GM18867 (cell line): ENCODE measurements at regions not wholly inside any gene's neighbourhood (a gene's known extent, or its start where the extent isn't known, plus 50 kb on each side); places are given as distances from the start of the nearest gene placed in this dataset.

Experiments
- ATAC-seq: cut with Tn5 transposase; IDR thresholded peaks from one replicate; pipeline ENCODE4 v1.9.1; 2021; ENCODE audit warnings: mild to moderate bottlenecking, moderate library complexity; ENCODE audit not compliant: unreplicated experiment

GRCh38 chr4:176971576-176972115 lies 178.9 kb upstream of the VEGFC start:
- no peak for ATAC-seq

DNA sequence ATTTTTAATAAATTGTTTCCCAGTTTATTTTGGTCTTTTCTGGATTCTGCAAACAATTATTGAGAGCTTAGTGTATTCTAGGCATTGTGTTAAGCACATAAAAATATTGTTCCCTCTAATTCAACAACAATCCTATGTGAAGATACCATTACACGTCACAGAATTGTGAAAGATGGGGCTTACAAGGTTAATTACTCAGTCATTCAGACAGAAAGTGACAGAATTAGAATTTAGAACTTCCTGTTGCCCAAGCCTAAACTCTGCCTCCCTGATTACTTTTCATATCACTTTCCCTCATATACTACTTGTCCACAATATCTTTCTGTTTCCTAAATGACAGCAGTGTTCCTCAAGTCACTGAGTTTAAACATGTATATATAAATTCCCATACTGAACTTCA lies 186.7 kb upstream of the VEGFC start:
- no peak for ATAC-seq

- ATAC-seq = no peak
Measured at GRCh38 chr4:176981074-176981473, 188.4 kb upstream of the VEGFC start.

GRCh38 chr4:176981551-176981950 lies 188.8 kb upstream of the VEGFC start:
- ATAC-seq = no peak

- ATAC-seq = no peak
Measured at GRCh38 chr4:176988226-176988625, 195.5 kb upstream of the VEGFC start.

GRCh38 chr4:176989186-176989585 lies 196.5 kb upstream of the VEGFC start:
- ATAC-seq = no peak

DNA sequence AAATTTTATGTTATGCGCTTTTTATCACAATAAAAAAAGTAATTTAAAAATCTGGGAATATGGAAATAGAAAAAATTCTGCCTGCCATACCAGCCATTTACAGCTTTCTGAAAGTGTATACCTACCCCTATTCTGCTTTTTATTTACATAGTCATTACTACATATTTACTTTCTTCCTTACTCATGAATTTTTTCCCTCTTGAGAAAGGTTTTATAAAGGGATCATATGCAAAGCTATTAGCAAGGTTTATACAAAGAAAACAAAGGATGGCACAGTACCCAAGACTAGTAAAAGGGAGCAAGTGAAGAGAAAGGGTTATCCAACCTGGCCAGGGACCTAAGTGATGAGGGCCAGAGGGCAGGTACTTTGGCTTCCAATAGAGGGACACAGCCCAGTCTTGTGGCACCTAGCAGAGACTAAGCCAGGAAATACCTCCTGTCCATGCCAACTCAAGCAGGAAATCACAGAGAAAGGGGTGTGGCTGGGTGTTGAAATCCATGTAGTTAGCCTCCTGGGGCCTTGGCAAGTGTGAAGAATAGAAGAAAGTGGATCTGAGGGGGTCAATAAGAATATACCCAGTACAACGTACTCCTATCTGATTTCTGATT lies 207.3 kb upstream of the VEGFC start:
- no peak for ATAC-seq

DNA sequence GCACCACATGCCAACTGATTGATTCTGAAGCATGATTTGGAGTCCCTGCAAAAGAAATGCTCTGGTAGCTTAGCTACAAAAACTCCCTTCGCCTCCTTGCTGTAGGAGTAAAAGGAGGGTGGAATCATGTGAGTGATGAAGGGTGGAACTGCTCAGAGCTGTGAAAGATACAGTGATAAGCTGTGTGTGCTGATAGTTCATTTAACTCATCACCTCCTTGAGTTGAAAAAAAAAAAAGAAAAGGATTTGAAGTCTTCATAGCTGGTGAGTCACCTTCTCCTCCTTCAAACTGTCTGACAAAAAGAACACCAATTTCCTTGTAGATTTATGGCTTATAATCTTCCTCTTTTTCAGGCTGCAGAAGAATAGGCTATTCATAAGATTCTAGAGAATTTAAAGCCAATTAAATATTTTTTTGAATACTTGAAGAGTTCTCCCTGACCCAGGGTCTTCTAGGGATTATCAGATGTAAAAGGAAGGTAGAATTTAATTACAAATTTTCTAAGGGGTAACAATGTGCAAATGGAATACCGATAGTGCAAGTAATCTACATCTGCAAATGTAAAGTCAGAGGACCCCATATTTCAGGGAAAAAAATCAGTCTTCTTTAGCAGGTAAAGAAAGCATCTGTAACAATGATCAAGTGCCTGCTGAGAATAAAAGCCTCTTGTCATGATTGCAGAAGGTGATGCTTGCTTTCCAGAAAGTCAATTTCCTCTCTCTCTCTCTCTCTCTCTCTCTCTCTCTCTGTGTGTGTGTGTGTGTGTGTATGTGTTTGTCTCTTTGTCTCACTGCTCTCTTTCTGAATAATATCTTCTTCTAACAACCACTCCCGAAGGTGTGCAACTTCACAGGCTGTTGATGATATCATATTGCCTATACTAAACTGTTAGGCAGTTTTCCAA lies 208.8 kb upstream of the VEGFC start:
- no peak for ATAC-seq

DNA sequence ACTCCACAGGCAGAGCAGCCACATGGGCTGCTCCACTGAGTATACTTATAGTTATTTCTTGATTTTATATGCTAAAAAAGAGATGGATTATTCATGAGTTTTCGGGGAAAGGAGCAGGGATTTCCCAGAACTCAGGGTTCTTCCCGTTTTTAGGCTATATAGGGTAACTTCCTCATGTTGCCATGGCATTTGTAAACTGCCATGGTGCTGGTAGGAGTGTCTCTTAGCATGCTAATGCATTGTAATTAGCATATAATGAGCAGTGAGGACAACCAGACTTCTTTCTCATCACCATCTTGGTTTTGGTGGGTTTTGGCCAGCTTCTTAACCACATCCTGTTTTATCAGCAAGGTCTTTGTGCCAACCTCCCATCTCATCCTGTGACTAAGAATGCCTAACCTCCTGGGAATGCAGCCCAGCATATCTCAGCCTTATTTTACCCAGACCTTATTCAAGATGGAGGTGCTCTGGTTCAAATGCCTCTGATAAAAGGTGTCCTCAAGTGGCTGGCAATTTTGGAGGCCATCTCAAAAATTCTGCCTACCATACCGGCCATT lies 213.0 kb upstream of the VEGFC start:
- no peak for ATAC-seq

GRCh38 chr4:177006331-177006730 lies 213.6 kb upstream of the VEGFC start:
- no peak for ATAC-seq

DNA sequence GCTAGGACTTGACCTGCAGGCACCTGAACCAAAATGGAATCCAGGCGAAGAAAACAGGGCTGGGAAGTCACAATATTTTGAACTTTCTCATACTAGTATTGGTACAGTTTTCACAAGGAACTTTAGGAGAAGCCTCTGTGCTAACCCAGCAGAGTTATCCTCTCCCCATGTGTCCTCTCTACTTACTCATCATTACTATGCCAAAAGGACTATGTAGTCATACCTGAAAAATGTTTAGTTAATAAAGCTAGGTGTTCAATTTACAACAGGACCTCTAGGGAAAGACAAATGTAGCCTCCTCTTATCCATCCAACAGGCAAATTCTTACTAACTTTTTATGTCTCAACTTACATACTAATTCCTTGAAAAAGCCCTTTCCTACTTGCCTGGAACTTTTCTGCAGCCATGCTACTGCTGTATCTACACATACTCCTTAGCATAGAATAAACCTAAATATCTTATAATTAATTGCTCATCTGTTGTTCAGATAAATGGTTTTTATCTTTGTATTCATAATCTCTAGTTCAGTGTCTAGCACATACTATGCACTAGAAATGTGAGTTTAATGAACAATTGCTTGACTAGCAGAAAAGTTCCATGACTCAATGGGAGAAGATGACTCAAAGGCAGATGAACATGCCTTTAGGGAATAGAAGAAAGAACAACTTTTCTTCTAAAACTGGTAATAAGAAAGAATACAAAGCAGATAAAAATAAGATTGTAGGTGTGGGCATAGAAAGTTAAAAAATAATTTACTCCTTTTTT lies 215.5 kb upstream of the VEGFC start:
- no peak for ATAC-seq

GRCh38 chr4:177008836-177009501 lies 216.2 kb upstream of the VEGFC start:
- ATAC-seq = no peak

- no peak for ATAC-seq
Measured at GRCh38 chr4:177010418-177010817, 217.7 kb upstream of the VEGFC start.

GRCh38 chr4:177012918-177013545 lies 220.3 kb upstream of the VEGFC start:
- ATAC-seq = no peak

- no peak for ATAC-seq
Measured at GRCh38 chr4:177016541-177017141, 223.9 kb upstream of the VEGFC start.

GRCh38 chr4:177023951-177024350 lies 231.2 kb upstream of the VEGFC start:
- no peak for ATAC-seq

DNA sequence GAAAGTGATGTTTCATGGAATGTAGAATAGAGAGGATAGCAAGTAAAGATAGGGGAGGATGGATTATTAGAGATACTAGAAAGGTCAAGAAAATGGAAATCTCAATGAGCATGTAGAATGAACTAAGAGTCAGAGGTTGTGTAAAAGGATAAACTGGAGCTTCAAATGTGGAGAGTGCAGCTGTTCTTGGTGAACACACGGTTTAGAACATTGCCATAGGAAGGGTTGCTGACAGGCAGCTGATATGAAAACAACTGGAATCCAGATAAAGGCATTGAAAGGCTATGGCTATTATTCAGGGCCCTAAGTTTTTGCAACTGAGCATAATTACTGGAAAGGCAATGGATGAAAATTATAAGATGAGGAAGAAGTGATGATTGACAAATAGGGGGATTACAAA lies 239.6 kb upstream of the VEGFC start:
- no peak for ATAC-seq

GRCh38 chr4:177033135-177033534 lies 240.4 kb upstream of the VEGFC start:
- no peak for ATAC-seq

DNA sequence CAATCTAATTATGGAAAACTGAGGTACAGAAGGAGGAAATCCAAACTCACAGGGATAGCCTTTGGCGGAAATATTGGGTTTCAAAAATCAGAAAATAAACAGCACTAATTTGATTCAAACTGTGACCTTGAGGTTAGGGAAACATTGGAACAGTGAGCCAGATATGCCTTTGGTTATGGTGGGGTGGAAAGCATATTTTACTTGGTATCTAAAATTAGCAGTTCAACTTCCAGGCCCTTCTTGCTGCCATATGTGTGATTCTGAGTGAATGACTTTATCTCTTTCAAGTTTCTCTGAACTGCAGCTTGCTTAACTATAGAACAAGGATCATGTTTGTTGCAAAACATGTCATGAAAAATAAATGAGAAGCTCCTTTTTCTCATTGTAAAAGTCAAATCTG lies 240.9 kb upstream of the VEGFC start:
- ATAC-seq = no peak

GRCh38 chr4:177041356-177041755 lies 248.6 kb upstream of the VEGFC start:
- ATAC-seq = no peak
